Left lung (tissue), 4 donors: ENCODE measurements at regions not wholly inside any gene's neighbourhood (a gene's known extent, or its start where the extent isn't known, plus 50 kb on each side); places are given as distances from the start of the nearest gene placed in this dataset.

ENCODE experiments used
- ATAC-seq: fragments of 200-7000 bp; cut with Tn5 transposase; one replicate; pipeline ENCODE4 v1.9.1; 2020; ENCODE audit warnings: moderate library complexity
- DNase-seq, 4 donors: peaks; one replicate each; pipeline ENCODE4 v3.0.0-alpha.2; 2013 to 2020
- H3K27ac ChIP-seq, 2 donors: fragments of 200-600 bp; sonication (generic) in 1 of 2; one replicate each; pipeline versions ENCODE4 v1.5.0 to v1.8.0; 2020 to 2021
- H3K27me3 ChIP-seq, 2 donors: fragments of 200-600 bp; sonication (generic) in 1 of 2; one replicate each; pipeline versions ENCODE4 v1.5.0 to v1.8.0; 2020 to 2021
- H3K36me3 ChIP-seq, 2 donors: fragments of 200-600 bp; sonication (generic) in 1 of 2; one replicate each; pipeline versions ENCODE4 v1.5.0 to v1.8.0; 2020 to 2021
- H3K4me1 ChIP-seq, 2 donors: fragments of 200-600 bp; one replicate each; pipeline ENCODE4 v1.8.0; 2021
- H3K4me3 ChIP-seq, 2 donors: fragments of 200-600 bp; sonication (generic) in 1 of 2; one replicate each; pipeline versions ENCODE4 v1.5.0 to v1.8.0; 2020 to 2021; ENCODE audit warnings: mild to moderate bottlenecking in 1 of 2
- H3K9me3 ChIP-seq, 2 donors: fragments of 200-600 bp; sonication (generic) in 1 of 2; one replicate each; pipeline versions ENCODE4 v1.5.0 to v1.8.0; 2020 to 2021
- CTCF ChIP-seq, 2 donors: fragments of 200-600 bp; sonication (generic) in 1 of 2; IDR thresholded peaks; one replicate each; pipeline versions ENCODE4 v1.5.0 to v1.8.0; 2021; ENCODE audit warnings: antibody characterized with exemption in 2 of 2
- intact Hi-C, 2 donors: fragments of 100-400 bp; cut with DNase I; formaldehyde crosslinking; loops; one replicate each; pipeline versions ENCODE4 v1.11.2 to v1.14.2; 2022
- donor health status: DM: no; HTN: yes; CAD: no.
- donor health status: DM: no; HTN: no; CAD: no.

- intact Hi-C loops, result no loop called here
These were observed 108.2 kb upstream of the CRHR1 start for GRCh38 chr17:45675892-45676291.

GRCh38 chr17:45676695-45677094 is 107.4 kb upstream of the CRHR1 start:
- DNase-seq (no peak), ATAC-seq (no peak)
- no peak for TF ChIP-seq CTCF (IDR thresholded peaks at IDR 0.05)
- intact Hi-C loops, result no loop called here
- H3K4me1 ChIP-seq, result no peaks in the 10 kb centered on the region
- H3K4me3 ChIP-seq, result no peak overlapping the region
- H3K27me3 ChIP-seq, result peaks cover 0 to 44% of the 10 kb centered on the region in 2 donors
- no peaks in the 10 kb centered on the region for H3K36me3 ChIP-seq
- peaks cover 0 to 9% of the 10 kb centered on the region in 2 donors for H3K9me3 ChIP-seq
- H3K27ac ChIP-seq, result no peak overlapping the region

More at GRCh38 chr17:45675892-45676291, 108.2 kb upstream of the CRHR1 start:
- no peak for TF ChIP-seq CTCF (IDR thresholded peaks at IDR 0.05)
- H3K27me3 ChIP-seq, result peaks cover 0 to 36% of the 10 kb centered on the region in 2 donors
- DNase-seq (no peak), ATAC-seq (no peak)
- no peaks in the 10 kb centered on the region for H3K36me3 ChIP-seq
- no peak overlapping the region for H3K4me3 ChIP-seq
- no peak overlapping the region for H3K27ac ChIP-seq
- no peaks in the 10 kb centered on the region for H3K4me1 ChIP-seq
- H3K9me3 ChIP-seq, result peaks cover 0 to 9% of the 10 kb centered on the region in 2 donors

- Histone ChIP-seq H3K36me3 (no peaks in the 10 kb centered on the region), H3K27ac (no peak overlapping the region), H3K27me3 (peaks cover 0 to 40% of the 10 kb centered on the region in 2 donors), H3K4me1 (no peaks in the 10 kb centered on the region), H3K4me3 (no peak overlapping the region), H3K9me3 (peaks cover 0 to 9% of the 10 kb centered on the region in 2 donors)
- ATAC-seq (no peak), DNase-seq (no peak)
- intact Hi-C loops, result no loop called here
- no peak for TF ChIP-seq CTCF (IDR thresholded peaks at IDR 0.05)
These were observed 106.3 kb upstream of the CRHR1 start for GRCh38 chr17:45677770-45678169.

- no peak overlapping the region for H3K27ac ChIP-seq
- peaks cover 0 to 9% of the 10 kb centered on the region in 2 donors for H3K9me3 ChIP-seq
- H3K4me1 ChIP-seq, result no peaks in the 10 kb centered on the region
- intact Hi-C loops, result no loop called here
- no peak for TF ChIP-seq CTCF (IDR thresholded peaks at IDR 0.05)
- ATAC-seq, result no peak
- no peak for DNase-seq
- no peak overlapping the region for H3K4me3 ChIP-seq
- no peaks in the 10 kb centered on the region for H3K36me3 ChIP-seq
- peaks cover 0 to 40% of the 10 kb centered on the region in 2 donors for H3K27me3 ChIP-seq
These were observed 104.7 kb upstream of the CRHR1 start for GRCh38 chr17:45679426-45679825.

- TF ChIP-seq CTCF (IDR thresholded peaks at IDR 0.05), result no peak
- H3K27ac ChIP-seq, result no peak overlapping the region
- ATAC-seq (no peak), DNase-seq (no peak)
- no peak overlapping the region for H3K4me3 ChIP-seq
- intact Hi-C loops, result no loop called here
- peaks cover 0 to 40% of the 10 kb centered on the region in 2 donors for H3K27me3 ChIP-seq
- no peaks in the 10 kb centered on the region for H3K36me3 ChIP-seq
- H3K4me1 ChIP-seq, result no peaks in the 10 kb centered on the region
- H3K9me3 ChIP-seq, result peaks cover 0 to 9% of the 10 kb centered on the region in 2 donors
These were observed 103.8 kb upstream of the CRHR1 start for GRCh38 chr17:45680360-45680759.
